Trophoblast cell (in vitro differentiated cells and primary cell): ENCODE measurements at regions not wholly inside any gene's neighbourhood (a gene's known extent, or its start where the extent isn't known, plus 50 kb on each side); places are given as distances from the start of the nearest gene placed in this dataset.
"Not testable (repeated sequence)": the region's sequence is repeated elsewhere in the genome, so short reads cannot be mapped to it uniquely, and the experiment has no call there.

Experiments used
- DNase-seq, 2 donors: peaks; one replicate each; pipeline ENCODE4 v3.0.0-alpha.2; 2016
- H2AFZ ChIP-seq: 2 replicates; pipeline ENCODE4 v1.6.1; 2013; ENCODE audit warnings: low read length, moderate library complexity, mild to moderate bottlenecking; ENCODE audit not compliant: insufficient read depth, poor library complexity
- H2AK5ac ChIP-seq: 2 replicates; pipeline ENCODE4 v1.6.1; 2013; ENCODE audit warnings: mild to moderate bottlenecking, low read length
- H2BK120ac ChIP-seq: 2 replicates; pipeline ENCODE4 v1.6.1; 2013; ENCODE audit warnings: low read length, mild to moderate bottlenecking, moderate library complexity; ENCODE audit not compliant: insufficient read depth, poor library complexity
- H2BK12ac ChIP-seq: 2 replicates; pipeline ENCODE4 v1.6.1; 2013; ENCODE audit warnings: mild to moderate bottlenecking, low read length, moderate library complexity
- H2BK5ac ChIP-seq: 2 replicates; pipeline ENCODE4 v1.6.1; 2013; ENCODE audit warnings: low read length, low read depth, moderate library complexity, mild to moderate bottlenecking; ENCODE audit not compliant: poor library complexity
- H3K14ac ChIP-seq: 2 replicates; pipeline ENCODE4 v1.6.1; 2013; ENCODE audit warnings: mild to moderate bottlenecking, low read length
- H3K18ac ChIP-seq: 2 replicates; pipeline ENCODE4 v1.6.1; 2013; ENCODE audit warnings: mild to moderate bottlenecking, low read length
- H3K23ac ChIP-seq: 2 replicates; pipeline ENCODE4 v1.6.1; 2013; ENCODE audit warnings: low read length
- H3K27ac ChIP-seq: 2 replicates; pipeline ENCODE4 v1.5.1; 2013; ENCODE audit warnings: low read depth, mild to moderate bottlenecking, inconsistent platforms, low read length, moderate library complexity
- H3K27me3 ChIP-seq: 2 replicates; pipeline ENCODE4 v1.6.1; 2013; ENCODE audit warnings: inconsistent platforms, mild to moderate bottlenecking, low read length, moderate library complexity; ENCODE audit not compliant: insufficient read depth
- H3K36me3 ChIP-seq, 2 experiments: 1 replicate in 1 of 2; 2 replicates in 1 of 2; pipeline ENCODE4 v1.6.1; 2013; ENCODE audit warnings: low read length in 2 of 2, mild to moderate bottlenecking in 2 of 2, moderate library complexity in 1 of 2; ENCODE audit not compliant: insufficient read depth in 2 of 2, control insufficient read depth in 1 of 2
- H3K4ac ChIP-seq: 2 replicates; pipeline ENCODE4 v1.6.1; 2013; ENCODE audit warnings: low read depth, mild to moderate bottlenecking, low read length, moderate library complexity
- H3K4me1 ChIP-seq, 2 experiments: 1 replicate in 1 of 2; 2 replicates in 1 of 2; pipeline ENCODE4 v1.6.1; 2013; ENCODE audit warnings: low read length in 2 of 2, mild to moderate bottlenecking in 2 of 2, moderate library complexity in 1 of 2; ENCODE audit not compliant: insufficient read depth in 2 of 2, control insufficient read depth in 1 of 2
- H3K4me2 ChIP-seq: 2 replicates; pipeline ENCODE4 v1.6.1; 2013; ENCODE audit warnings: inconsistent platforms, mild to moderate bottlenecking, low read length, moderate library complexity
- H3K4me3 ChIP-seq: 2 replicates; pipeline ENCODE4 v1.5.1; 2013; ENCODE audit warnings: mild to moderate bottlenecking, low read depth, low read length, inconsistent platforms
- H3K79me1 ChIP-seq: one replicate; pipeline ENCODE4 v1.6.1; 2013; ENCODE audit warnings: low read length
- H3K79me2 ChIP-seq: 2 replicates; pipeline ENCODE4 v1.6.1; 2013; ENCODE audit warnings: low read length, mild to moderate bottlenecking; ENCODE audit not compliant: control insufficient read depth, insufficient read depth, poor library complexity
- H3K9ac ChIP-seq: 2 replicates; pipeline ENCODE4 v1.6.1; 2013; ENCODE audit warnings: mild to moderate bottlenecking, low read length
- H3K9me3 ChIP-seq: 2 replicates; pipeline ENCODE4 v1.6.1; 2013; ENCODE audit warnings: low read depth, mild to moderate bottlenecking, control low read depth, inconsistent platforms, low read length; ENCODE audit not compliant: insufficient read depth
- H4K12ac ChIP-seq: 2 replicates; pipeline ENCODE4 v1.6.1; 2013; ENCODE audit warnings: low read depth, mild to moderate bottlenecking, low read length, moderate library complexity
- H4K8ac ChIP-seq: 2 replicates; pipeline ENCODE4 v1.6.1; 2013; ENCODE audit warnings: low read depth, mild to moderate bottlenecking, low read length, moderate library complexity
- H4K91ac ChIP-seq: one replicate; pipeline ENCODE4 v1.6.1; 2013; ENCODE audit warnings: low read depth, mild to moderate bottlenecking, low read length, moderate library complexity
- WGBS: extraction: QIAGEN DNeasy Blood & Tissue Kit; methylation state at CpG from one replicate; pipeline ENCODE4 v1.1.7; 2013; ENCODE audit warnings: missing lambda C conversion rate; ENCODE audit not compliant: insufficient read length, insufficient coverage; ENCODE audit errors: extremely low coverage; 5-methylcytosine and 5-hydroxymethylcytosine counted together

DNA sequence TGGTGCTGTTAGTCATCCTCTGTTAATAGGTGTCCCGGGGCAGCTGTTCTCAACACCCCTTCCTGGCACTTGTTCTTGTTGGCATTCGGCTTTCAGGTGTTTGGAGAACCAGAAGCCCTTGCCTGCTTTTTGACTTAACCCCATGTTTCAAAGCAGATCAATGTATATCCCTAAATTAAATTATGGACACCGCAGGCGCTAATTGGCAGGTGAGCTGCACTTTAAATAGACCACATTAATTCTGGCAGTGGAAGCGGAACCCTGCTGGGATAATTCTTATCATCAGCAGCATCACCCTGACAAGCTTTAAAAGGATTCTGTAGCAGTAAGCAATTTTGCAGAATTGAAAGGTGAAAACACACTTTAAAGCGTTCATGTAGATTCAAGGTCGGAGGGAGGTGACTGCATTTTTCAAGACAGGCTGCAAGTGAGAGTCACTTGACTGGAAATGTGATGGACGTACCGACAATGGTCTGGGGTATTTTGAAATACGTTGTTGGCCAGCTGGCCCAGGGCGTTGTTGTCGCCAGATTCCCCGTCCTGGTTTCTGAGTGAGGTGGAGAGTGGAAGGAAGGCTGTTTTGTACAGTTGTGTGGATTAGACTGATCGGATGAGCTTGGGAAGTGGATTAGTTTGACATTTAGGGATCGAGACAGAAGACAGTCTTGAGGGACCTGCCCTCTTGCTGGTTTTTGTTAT, 55.1 kb downstream of the NPIPB11 start:
- H4K91ac ChIP-seq, H3K9ac ChIP-seq, H3K18ac ChIP-seq, H3K79me2 ChIP-seq, H4K8ac ChIP-seq, H3K23ac ChIP-seq, H2AFZ ChIP-seq, H2BK5ac ChIP-seq, H3K79me1 ChIP-seq, H3K27me3 ChIP-seq, H3K4ac ChIP-seq, H3K36me3 ChIP-seq, H3K4me1 ChIP-seq, H3K9me3 ChIP-seq, H3K4me3 ChIP-seq, H2BK120ac ChIP-seq, H3K14ac ChIP-seq, H3K4me2 ChIP-seq, H2BK12ac ChIP-seq, H4K12ac ChIP-seq, H2AK5ac ChIP-seq, H3K27ac ChIP-seq: not testable (repeated sequence)
- no CpG with 5 or more reads among the region's 15 CpGs for WGBS
- DNase-seq: peak in 1 of 2 donors; percentile 14

DNA sequence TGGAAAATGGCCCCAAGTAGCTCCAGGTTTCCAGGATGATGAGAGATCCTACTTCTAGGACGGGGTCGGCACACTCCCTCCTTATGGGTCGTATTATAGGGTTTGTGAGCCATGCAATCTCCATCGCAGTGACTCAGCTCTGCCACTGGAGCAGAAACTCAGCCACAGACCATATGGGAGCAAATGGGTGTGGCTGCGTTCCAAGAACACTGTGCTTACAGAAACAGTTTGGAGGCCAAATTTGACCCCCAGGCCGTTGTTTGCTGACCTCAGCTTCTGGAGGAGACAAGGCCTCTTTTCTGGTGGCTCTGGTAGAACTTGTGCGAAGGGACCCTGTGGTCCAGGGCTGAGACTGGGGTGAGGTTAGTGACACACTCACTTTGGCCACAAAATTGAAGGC, 56.5 kb downstream of the NPIPB11 start:
- DNase-seq, H2BK12ac ChIP-seq, H2AK5ac ChIP-seq, H4K12ac ChIP-seq, H3K36me3 ChIP-seq, H3K79me1 ChIP-seq, H2BK120ac ChIP-seq, H2AFZ ChIP-seq, H3K18ac ChIP-seq, H3K4me1 ChIP-seq, H3K9ac ChIP-seq, H3K27ac ChIP-seq, H3K9me3 ChIP-seq, H3K4me2 ChIP-seq, H3K14ac ChIP-seq, H3K4ac ChIP-seq, H3K79me2 ChIP-seq, H3K23ac ChIP-seq, H3K27me3 ChIP-seq, H4K8ac ChIP-seq, H4K91ac ChIP-seq, H2BK5ac ChIP-seq, H3K4me3 ChIP-seq: not testable (repeated sequence)
- no CpG with 5 or more reads among the region's 7 CpGs for WGBS

DNA sequence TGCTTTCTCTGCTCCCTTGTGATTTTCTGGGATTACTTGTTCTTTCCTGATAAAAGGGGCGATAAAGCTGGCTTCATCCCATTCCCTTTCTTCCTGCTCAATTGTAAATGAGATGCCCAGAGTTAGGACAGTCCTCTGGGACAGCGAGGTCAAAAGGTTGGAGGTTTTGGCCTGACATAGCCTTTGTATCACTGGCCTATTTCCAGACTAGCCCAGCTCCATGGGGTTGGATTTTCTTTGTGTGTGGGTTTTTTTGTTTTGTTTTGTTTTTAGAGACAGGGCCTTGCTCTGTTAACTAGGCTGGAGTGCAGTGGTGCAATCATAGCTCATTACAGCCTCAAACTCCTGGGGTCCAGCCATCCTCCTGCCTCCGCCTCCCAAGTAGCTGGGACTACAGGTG, 57.8 kb downstream of the NPIPB11 start:
- not testable (repeated sequence) for H2AFZ ChIP-seq, H3K79me2 ChIP-seq, H3K36me3 ChIP-seq, H2BK12ac ChIP-seq, H3K23ac ChIP-seq, H3K27me3 ChIP-seq, H2BK120ac ChIP-seq, H3K4me3 ChIP-seq, H4K8ac ChIP-seq, H3K4me2 ChIP-seq, H3K14ac ChIP-seq, DNase-seq, H4K91ac ChIP-seq, H2BK5ac ChIP-seq, H3K4ac ChIP-seq, H3K18ac ChIP-seq, H3K79me1 ChIP-seq, H3K9ac ChIP-seq, H3K4me1 ChIP-seq, H3K27ac ChIP-seq, H3K9me3 ChIP-seq, H2AK5ac ChIP-seq, H4K12ac ChIP-seq
- no CpG with 5 or more reads among the region's 3 CpGs for WGBS

DNA sequence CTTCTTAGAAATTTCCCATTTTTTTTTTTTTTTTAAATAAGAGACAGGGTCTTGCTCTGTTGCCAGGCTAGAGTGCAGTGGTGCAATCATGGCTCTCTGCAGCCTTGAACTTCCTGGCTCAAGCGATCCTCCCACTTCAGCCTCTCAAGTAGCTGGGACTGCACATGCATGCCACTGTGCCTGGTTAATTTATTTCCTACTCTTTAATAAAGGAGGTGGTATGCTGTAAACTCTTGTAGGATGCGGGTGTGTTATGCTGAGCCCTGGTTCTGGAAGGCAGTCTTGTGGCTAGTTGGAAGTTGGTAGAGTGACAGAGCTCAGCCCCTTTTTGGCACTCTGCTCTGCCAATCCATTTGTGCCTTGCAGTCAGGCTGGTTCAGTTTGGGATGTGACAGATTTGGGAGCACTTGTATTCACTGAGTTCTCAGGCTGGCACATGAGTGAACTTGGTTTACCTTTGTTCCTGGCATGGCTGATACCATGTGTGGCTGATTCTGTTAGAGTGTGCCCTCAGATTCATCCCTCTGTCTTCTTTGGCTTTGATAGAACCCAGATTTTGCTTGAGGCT, 58.3 kb downstream of the NPIPB11 start:
- not testable (repeated sequence) for H3K79me2 ChIP-seq, H3K27ac ChIP-seq, H3K9ac ChIP-seq, H3K79me1 ChIP-seq, H2BK12ac ChIP-seq, H2BK120ac ChIP-seq, H3K4me3 ChIP-seq, H3K4me1 ChIP-seq, H3K23ac ChIP-seq, H4K12ac ChIP-seq, H3K9me3 ChIP-seq, H4K8ac ChIP-seq, H3K27me3 ChIP-seq, H2AFZ ChIP-seq, H3K4ac ChIP-seq, H2BK5ac ChIP-seq, H3K4me2 ChIP-seq, H3K18ac ChIP-seq, H4K91ac ChIP-seq, H3K14ac ChIP-seq, DNase-seq, H2AK5ac ChIP-seq, H3K36me3 ChIP-seq
- WGBS: no CpG with 5 or more reads among the region's 2 CpGs
